Stomach (tissue), 4 donors: ENCODE measurements at regions not wholly inside any gene's neighbourhood (a gene's known extent, or its start where the extent isn't known, plus 50 kb on each side); places are given as distances from the start of the nearest gene placed in this dataset.

Experiments
- POLR2A ChIP-seq, 4 donors: fragments of 450-650 bp; IDR thresholded peaks; one replicate each; pipeline ENCODE4 v1.6.1; 2016; ENCODE audit warnings: antibody characterized with exemption in 4 of 4, control low read depth in 2 of 4, mild to moderate bottlenecking in 1 of 4, moderate library complexity in 1 of 4
- POLR2AphosphoS5 ChIP-seq, 3 donors: sonication (generic); formaldehyde crosslinking; IDR thresholded peaks; one replicate each; pipeline ENCODE4 v1.6.1; 2016; ENCODE audit warnings: antibody characterized with exemption in 3 of 3
- TF ChIP-seq, protein P1 (sequence below), 7 experiments: fragments of 450-650 bp in 4 of 7; fragments of 200-600 bp in 3 of 7; sonication (generic) in 3 of 7; IDR thresholded peaks; one replicate each; pipeline ENCODE4 v1.5.1; 2016 to 2019; ENCODE audit warnings: antibody characterized with exemption in 7 of 7, control low read depth in 2 of 7, mild to moderate bottlenecking in 1 of 7

DNA sequence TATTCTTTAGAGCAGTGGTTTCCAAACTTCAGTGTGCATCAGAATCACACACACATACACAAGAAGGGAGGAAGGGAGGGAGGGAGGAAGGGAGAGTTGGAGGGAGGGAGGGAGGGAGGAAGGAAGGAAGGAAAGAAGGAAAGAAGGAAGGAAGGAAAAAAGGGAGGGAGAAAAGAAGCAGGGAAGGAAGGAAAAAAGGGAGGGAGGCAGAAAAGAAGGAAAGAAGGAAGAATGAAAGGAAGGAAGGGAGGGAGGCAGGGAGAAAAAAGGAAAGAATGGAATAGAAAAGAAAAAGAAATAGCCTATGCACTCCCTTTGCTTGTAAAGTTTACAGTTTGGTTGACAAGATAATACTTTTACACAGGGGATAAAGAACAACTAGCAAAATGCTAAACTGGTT lies 96.3 kb upstream of the BCL11A start:
- TF ChIP-seq, protein P1, sequence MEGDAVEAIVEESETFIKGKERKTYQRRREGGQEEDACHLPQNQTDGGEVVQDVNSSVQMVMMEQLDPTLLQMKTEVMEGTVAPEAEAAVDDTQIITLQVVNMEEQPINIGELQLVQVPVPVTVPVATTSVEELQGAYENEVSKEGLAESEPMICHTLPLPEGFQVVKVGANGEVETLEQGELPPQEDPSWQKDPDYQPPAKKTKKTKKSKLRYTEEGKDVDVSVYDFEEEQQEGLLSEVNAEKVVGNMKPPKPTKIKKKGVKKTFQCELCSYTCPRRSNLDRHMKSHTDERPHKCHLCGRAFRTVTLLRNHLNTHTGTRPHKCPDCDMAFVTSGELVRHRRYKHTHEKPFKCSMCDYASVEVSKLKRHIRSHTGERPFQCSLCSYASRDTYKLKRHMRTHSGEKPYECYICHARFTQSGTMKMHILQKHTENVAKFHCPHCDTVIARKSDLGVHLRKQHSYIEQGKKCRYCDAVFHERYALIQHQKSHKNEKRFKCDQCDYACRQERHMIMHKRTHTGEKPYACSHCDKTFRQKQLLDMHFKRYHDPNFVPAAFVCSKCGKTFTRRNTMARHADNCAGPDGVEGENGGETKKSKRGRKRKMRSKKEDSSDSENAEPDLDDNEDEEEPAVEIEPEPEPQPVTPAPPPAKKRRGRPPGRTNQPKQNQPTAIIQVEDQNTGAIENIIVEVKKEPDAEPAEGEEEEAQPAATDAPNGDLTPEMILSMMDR (IDR thresholded peaks at IDR 0.05): no peak
- TF ChIP-seq POLR2AphosphoS5 (IDR thresholded peaks at IDR 0.05) (no peak), POLR2A (IDR thresholded peaks at IDR 0.05) (no peak)
